ENCODE measurements at regions not wholly inside any gene's neighbourhood (a gene's known extent, or its start where the extent isn't known, plus 50 kb on each side); places are given as distances from the start of the nearest gene placed in this dataset.
"Not testable (repeated sequence)": the region's sequence is repeated elsewhere in the genome, so short reads cannot be mapped to it uniquely, and the experiment has no call there.

DNA sequence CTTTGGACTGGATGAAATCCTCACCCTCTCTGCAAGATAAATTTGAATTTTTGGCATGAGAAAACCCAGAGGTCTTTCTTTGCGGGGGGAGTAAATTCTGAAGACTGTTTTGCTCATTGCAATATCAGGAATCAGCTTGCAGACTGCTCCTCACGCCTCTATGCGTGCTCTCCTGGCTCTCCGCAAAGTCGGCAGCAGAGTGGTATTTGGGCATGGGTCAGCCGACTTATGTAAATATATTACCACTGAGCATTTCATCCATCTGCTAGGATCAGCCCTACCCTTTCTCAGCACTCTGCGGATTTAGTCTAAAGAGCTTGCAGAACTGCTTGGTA is 288.0 kb downstream of the ASMT start:
- no peak for DNase-seq (ENCODE audit: low read depth)
- H3K4me3 ChIP-seq (ENCODE audit: low read depth, low read length): no peak overlapping the region
- TF ChIP-seq, protein P1, sequence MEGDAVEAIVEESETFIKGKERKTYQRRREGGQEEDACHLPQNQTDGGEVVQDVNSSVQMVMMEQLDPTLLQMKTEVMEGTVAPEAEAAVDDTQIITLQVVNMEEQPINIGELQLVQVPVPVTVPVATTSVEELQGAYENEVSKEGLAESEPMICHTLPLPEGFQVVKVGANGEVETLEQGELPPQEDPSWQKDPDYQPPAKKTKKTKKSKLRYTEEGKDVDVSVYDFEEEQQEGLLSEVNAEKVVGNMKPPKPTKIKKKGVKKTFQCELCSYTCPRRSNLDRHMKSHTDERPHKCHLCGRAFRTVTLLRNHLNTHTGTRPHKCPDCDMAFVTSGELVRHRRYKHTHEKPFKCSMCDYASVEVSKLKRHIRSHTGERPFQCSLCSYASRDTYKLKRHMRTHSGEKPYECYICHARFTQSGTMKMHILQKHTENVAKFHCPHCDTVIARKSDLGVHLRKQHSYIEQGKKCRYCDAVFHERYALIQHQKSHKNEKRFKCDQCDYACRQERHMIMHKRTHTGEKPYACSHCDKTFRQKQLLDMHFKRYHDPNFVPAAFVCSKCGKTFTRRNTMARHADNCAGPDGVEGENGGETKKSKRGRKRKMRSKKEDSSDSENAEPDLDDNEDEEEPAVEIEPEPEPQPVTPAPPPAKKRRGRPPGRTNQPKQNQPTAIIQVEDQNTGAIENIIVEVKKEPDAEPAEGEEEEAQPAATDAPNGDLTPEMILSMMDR (IDR thresholded peaks at IDR 0.05; ENCODE audit: insufficient read depth, low read depth, low read length): no peak

DNA sequence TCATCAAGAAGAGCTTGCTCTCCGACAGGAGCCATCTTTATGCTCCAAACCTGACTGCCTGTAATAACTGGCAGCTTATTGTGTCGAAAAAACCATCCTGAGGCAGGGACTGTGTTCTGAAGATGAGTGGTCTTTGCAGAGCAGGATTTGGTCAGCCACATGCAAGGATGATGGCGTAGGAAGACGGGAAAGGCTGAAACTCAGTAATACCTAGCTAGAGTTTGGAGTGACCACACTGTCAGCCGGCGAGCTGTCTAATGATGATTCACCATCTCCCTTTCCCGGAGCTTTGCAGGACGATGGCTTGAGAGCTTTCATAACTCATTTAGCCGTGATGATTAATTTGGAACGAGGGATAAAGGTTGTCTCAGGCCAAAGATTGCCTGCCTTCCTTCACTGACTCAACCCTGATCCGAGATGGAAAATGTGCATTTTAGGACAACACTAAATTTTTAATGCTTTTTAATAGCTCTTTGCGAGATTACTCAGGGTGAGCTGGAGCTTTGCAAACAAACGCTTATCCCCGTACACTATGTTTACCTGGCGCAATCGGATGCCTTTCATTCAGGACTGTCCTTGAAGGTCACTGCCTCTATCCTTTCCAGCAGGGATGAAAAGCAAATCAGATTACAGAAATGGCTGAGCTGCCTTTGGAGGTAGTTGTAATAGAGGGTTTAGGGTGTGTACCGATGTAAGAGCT is 288.5 kb downstream of the ASMT start:
- TF ChIP-seq, protein P1 (IDR thresholded peaks at IDR 0.05; ENCODE audit: insufficient read depth, low read depth, low read length): no peak
- peak; percentile 7 for DNase-seq (ENCODE audit: low read depth)
- no peak overlapping the region for H3K4me3 ChIP-seq (ENCODE audit: low read depth, low read length)

DNA sequence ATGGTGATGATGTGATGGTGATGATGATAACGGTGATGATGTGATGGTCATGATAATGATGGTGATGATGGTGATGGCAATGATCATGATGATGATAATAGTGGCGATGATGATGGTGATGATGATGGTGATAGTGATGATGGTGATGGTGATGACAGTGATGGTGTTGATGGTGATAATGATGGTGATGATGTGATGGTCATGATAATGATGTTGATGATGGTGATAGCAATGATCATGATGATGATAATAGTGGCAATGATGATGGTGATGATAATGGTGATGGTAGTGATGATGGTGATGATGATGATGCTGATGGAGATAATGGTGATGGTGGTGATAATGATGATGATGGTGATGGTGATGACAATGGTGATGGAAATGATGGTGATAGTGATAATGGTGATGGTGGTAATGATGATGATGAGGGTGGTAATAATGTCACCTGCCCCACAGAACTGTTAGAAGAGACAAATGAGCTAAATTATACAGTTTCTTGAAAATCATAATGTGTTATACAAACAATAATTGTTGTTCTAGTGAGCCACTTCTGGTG is 289.9 kb downstream of the ASMT start:
- no peak for DNase-seq (ENCODE audit: low read depth)
- no peak overlapping the region for H3K4me3 ChIP-seq (ENCODE audit: low read depth, low read length)
- TF ChIP-seq, protein P1 (IDR thresholded peaks at IDR 0.05; ENCODE audit: insufficient read depth, low read depth, low read length): no peak

DNA sequence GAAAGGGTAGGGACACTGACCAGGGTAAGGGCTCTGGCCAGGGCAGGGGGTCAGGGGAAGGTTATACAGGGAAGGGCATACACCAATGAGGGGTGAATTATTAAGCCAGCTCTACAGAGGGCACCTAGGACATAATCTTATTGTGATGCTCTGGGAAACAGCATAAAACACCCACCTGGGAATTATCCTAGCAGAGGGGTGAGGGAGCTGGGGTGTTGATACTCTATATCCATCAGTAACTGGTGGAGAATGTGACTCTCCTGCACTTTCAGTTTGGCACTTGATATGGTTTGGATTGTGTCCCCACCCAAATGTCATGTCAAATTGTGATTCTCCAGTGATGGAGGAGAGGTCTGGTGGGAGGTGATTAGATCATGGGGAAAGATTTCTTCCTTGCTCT is 291.2 kb downstream of the ASMT start:
- DNase-seq (ENCODE audit: low read depth): no peak
- no peak overlapping the region for H3K4me3 ChIP-seq (ENCODE audit: low read depth, low read length)
- TF ChIP-seq, protein P1 (IDR thresholded peaks at IDR 0.05; ENCODE audit: insufficient read depth, low read depth, low read length): no peak

DNA sequence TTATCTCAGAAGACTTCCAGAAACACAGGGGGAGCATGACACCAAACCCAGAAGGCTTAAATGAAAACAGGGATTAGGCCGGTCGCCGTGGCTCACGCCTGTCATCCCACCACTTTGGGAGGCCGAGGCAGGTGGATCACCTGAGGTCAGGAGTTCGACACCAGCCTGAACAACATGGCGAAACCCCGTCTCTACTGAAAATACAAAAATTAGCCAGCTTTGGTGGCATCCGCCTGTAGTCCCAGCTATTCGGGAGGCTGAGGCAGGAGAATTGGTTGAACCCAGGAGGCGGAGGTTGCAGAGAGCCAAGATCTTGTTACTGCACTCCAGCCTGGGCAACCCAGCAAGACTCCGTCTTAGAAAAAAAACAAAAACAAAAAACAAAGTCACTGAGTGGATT is 294.1 kb downstream of the ASMT start:
- H3K4me3 ChIP-seq (ENCODE audit: low read depth, low read length); DNase-seq (ENCODE audit: low read depth): not testable (repeated sequence)

DNA sequence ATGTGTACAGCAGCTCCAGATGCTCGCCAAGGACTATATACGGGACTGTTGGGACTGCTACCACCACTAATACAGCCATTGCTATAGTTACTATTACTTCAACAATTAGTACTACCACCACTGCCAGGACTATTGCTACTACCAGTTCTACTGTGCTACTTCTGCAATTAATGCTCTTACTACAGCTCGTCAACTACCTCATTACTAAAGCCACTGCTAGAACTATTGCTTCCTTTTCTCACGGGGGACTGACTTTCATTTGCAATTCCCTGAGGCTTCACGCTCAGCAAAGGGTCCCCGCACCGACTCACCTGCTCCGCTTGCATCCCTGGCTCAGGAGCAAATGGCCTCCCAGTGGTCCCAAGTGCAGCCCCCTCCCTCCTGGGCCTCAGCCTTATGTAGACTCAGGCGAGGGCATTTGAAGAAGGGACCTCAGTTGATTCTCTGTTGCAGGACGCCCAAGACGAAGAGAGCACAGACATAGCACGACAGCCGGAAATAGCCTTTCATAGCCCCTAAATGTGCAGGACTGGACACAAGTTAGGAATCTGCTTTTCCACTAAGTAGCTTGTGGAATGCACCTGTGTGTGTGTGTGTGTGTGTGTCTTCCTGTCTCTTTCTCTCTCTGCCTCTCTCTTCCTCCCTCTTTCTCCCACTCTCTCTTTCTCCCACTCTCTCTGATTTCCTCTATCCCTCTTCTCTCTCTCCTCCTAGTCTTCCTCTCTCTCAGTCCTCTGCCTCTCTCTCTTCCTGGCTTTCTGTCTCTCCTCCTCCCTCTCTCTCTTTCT is 294.8 kb downstream of the ASMT start:
- TF ChIP-seq, protein P1 (IDR thresholded peaks at IDR 0.05; ENCODE audit: insufficient read depth, low read depth, low read length): no peak
- DNase-seq (ENCODE audit: low read depth): no peak
- no peak overlapping the region for H3K4me3 ChIP-seq (ENCODE audit: low read depth, low read length)

DNA sequence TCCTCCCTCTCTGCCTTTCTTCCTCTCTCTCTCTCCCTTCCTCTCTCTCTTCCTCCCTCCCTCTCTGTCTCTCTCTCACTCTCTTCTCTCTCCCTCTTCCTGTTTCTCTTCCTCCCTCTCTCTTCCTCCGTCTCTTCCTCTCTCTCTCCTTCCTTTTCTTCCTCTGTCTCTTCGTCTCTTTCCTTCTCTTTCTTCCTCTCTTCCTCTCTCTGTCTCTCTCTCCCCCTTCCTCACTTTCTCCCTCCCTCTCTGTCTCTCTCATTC is 295.3 kb downstream of the ASMT start:
- TF ChIP-seq, protein P1 (IDR thresholded peaks at IDR 0.05; ENCODE audit: insufficient read depth, low read depth, low read length): no peak
- DNase-seq (ENCODE audit: low read depth): no peak
- H3K4me3 ChIP-seq (ENCODE audit: low read depth, low read length): no peak overlapping the region
